ENCODE measurements at regions not wholly inside any gene's neighbourhood (a gene's known extent, or its start where the extent isn't known, plus 50 kb on each side); places are given as distances from the start of the nearest gene placed in this dataset.

GRCh38 chr4:149279776-149280175 is 535.9 kb downstream of the IQCM start:
- no peak for TF ChIP-seq CTCF (IDR thresholded peaks at IDR 0.05)
- TF ChIP-seq POLR2A (IDR thresholded peaks at IDR 0.05), result no peak
- TF ChIP-seq POLR2AphosphoS5 (IDR thresholded peaks at IDR 0.05; ENCODE audit: insufficient read depth in 1 of 2, low read depth in 1 of 2), result no peak

Data from vagina (tissue), 2 donors.